ENCODE measurements at regions not wholly inside any gene's neighbourhood (a gene's known extent, or its start where the extent isn't known, plus 50 kb on each side); places are given as distances from the start of the nearest gene placed in this dataset.

- TF ChIP-seq CTCF (conservative IDR thresholded peaks at IDR 0.05) (no peak), ZFX (IDR thresholded peaks at IDR 0.05) (no peak)
Observed at GRCh38 chr11:122023614-122024250, 92.3 kb downstream of the BLID start.

Data from C4-2B (cell line).